ENCODE measurements at regions not wholly inside any gene's neighbourhood (a gene's known extent, or its start where the extent isn't known, plus 50 kb on each side); places are given as distances from the start of the nearest gene placed in this dataset.
"Not testable (repeated sequence)": the region's sequence is repeated elsewhere in the genome, so short reads cannot be mapped to it uniquely, and the experiment has no call there.

- no peak for TF ChIP-seq CTCF (IDR thresholded peaks at IDR 0.05; ENCODE audit: insufficient read depth, low read length, poor library complexity, severe bottlenecking)
- H3K4me3 ChIP-seq (ENCODE audit: low read depth, low read length) = no peak overlapping the region
- DNase-seq (ENCODE audit: low read depth) = no peak
- no peaks in the 10 kb centered on the region for H3K27me3 ChIP-seq (ENCODE audit: control insufficient read depth, insufficient read depth, low read length)
- no peaks in the 10 kb centered on the region for H3K36me3 ChIP-seq (ENCODE audit: control insufficient read depth, insufficient read depth, low read length)
Measured at GRCh38 chr6:156194981-156195380, 582.2 kb upstream of the ARID1B start.

- no peaks in the 10 kb centered on the region for H3K36me3 ChIP-seq (ENCODE audit: control insufficient read depth, insufficient read depth, low read length)
- H3K27me3 ChIP-seq (ENCODE audit: control insufficient read depth, insufficient read depth, low read length) = no peaks in the 10 kb centered on the region
- TF ChIP-seq CTCF (IDR thresholded peaks at IDR 0.05; ENCODE audit: insufficient read depth, low read length, poor library complexity, severe bottlenecking) = no peak
- DNase-seq (ENCODE audit: low read depth) = no peak
- no peak overlapping the region for H3K4me3 ChIP-seq (ENCODE audit: low read depth, low read length)
Measured at GRCh38 chr6:156193381-156193780, 583.8 kb upstream of the ARID1B start.

- Histone ChIP-seq H3K36me3 (ENCODE audit: control insufficient read depth, insufficient read depth, low read length) (no peaks in the 10 kb centered on the region), H3K4me3 (ENCODE audit: low read depth, low read length) (no peak overlapping the region), H3K27me3 (ENCODE audit: control insufficient read depth, insufficient read depth, low read length) (no peaks in the 10 kb centered on the region)
- TF ChIP-seq CTCF (IDR thresholded peaks at IDR 0.05; ENCODE audit: insufficient read depth, low read length, poor library complexity, severe bottlenecking) = no peak
- DNase-seq (ENCODE audit: low read depth) = no peak
Measured at GRCh38 chr6:156191895-156192294, 585.3 kb upstream of the ARID1B start.

- not testable (repeated sequence) for H3K36me3 ChIP-seq (ENCODE audit: control insufficient read depth, insufficient read depth, low read length); H3K4me3 ChIP-seq (ENCODE audit: low read depth, low read length); DNase-seq (ENCODE audit: low read depth); H3K27me3 ChIP-seq (ENCODE audit: control insufficient read depth, insufficient read depth, low read length)
Measured at GRCh38 chr6:156191390-156191789, 585.8 kb upstream of the ARID1B start.

- Histone ChIP-seq H3K36me3 (ENCODE audit: control insufficient read depth, insufficient read depth, low read length) (no peaks in the 10 kb centered on the region), H3K4me3 (ENCODE audit: low read depth, low read length) (no peak overlapping the region), H3K27me3 (ENCODE audit: control insufficient read depth, insufficient read depth, low read length) (no peaks in the 10 kb centered on the region)
- TF ChIP-seq CTCF (IDR thresholded peaks at IDR 0.05; ENCODE audit: insufficient read depth, low read length, poor library complexity, severe bottlenecking) = no peak
- no peak for DNase-seq (ENCODE audit: low read depth)
Measured at GRCh38 chr6:156190270-156190669, 586.9 kb upstream of the ARID1B start.

GRCh38 chr6:156189714-156190113, 587.5 kb upstream of the ARID1B start:
- Histone ChIP-seq H3K36me3 (ENCODE audit: control insufficient read depth, insufficient read depth, low read length) (no peaks in the 10 kb centered on the region), H3K27me3 (ENCODE audit: control insufficient read depth, insufficient read depth, low read length) (no peaks in the 10 kb centered on the region), H3K4me3 (ENCODE audit: low read depth, low read length) (no peak overlapping the region)
- TF ChIP-seq CTCF (IDR thresholded peaks at IDR 0.05; ENCODE audit: insufficient read depth, low read length, poor library complexity, severe bottlenecking) = no peak
- DNase-seq (ENCODE audit: low read depth) = no peak
